B cell (primary cell): ENCODE measurements at regions not wholly inside any gene's neighbourhood (a gene's known extent, or its start where the extent isn't known, plus 50 kb on each side); places are given as distances from the start of the nearest gene placed in this dataset.

Experiments used
- ATAC-seq: fragments of 200-7000 bp; cut with Tn5 transposase; one replicate; pipeline ENCODE4 v1.10.0; 2021; ENCODE audit warnings: low read depth, mild to moderate bottlenecking, moderate number of reproducible peaks, moderate library complexity
- CTCF ChIA-PET: fragments of 350-600 bp; sonication (Branson Sonifier 250); formaldehyde crosslinking; loops from one replicate; lab custom pipeline; 2021; ENCODE audit warnings: antibody characterized with exemption, inconsistent platforms; lab: Charles Lee
- POLR2A ChIA-PET: fragments of 350-600 bp; sonication (Branson Sonifier 250); formaldehyde crosslinking; loops from one replicate; lab custom pipeline; 2021; ENCODE audit warnings: antibody characterized with exemption; lab: Charles Lee
- DNase-seq: peaks from one replicate; pipeline ENCODE4 v3.0.0; 2013
- H2AFZ ChIP-seq: 2 replicates; pipeline ENCODE4 v1.6.1; 2012; ENCODE audit warnings: mild to moderate bottlenecking, low read depth, low read length; ENCODE audit not compliant: insufficient read depth, poor library complexity, severe bottlenecking
- H3K27ac ChIP-seq, 2 donors: 1 replicate in 1 of 2; 2 replicates in 1 of 2; pipeline ENCODE4 v1.5.1; 2012 to 2013; ENCODE audit warnings: low read length in 2 of 2, mild to moderate bottlenecking in 2 of 2, moderate library complexity in 1 of 2
- H3K27me3 ChIP-seq, 4 experiments: fragments of 200-600 bp in 1 of 4; sonication (generic) in 1 of 4; replicated peaks in 1 of 4; 1 replicate in 2 of 4; 2 replicates in 2 of 4; pipeline versions ENCODE4 v1.6.1 to v1.7.0; 2013 to 2016; ENCODE audit warnings: low read length in 3 of 4, mild to moderate bottlenecking in 2 of 4, mixed read lengths in 1 of 4, moderate library complexity in 1 of 4; ENCODE audit not compliant: insufficient read depth in 4 of 4, control insufficient read depth in 3 of 4; ENCODE audit errors: control extremely low read depth in 1 of 4
- H3K36me3 ChIP-seq, 2 experiments: replicated peaks in 1 of 2; 1 replicate in 1 of 2; 2 replicates in 1 of 2; pipeline versions ENCODE4 v1.6.1 to v1.7.1; 2013; ENCODE audit warnings: low read length in 1 of 2; ENCODE audit not compliant: insufficient read depth in 2 of 2, control insufficient read depth in 1 of 2; ENCODE audit errors: control extremely low read depth in 1 of 2, extremely low read depth in 1 of 2
- H3K4me1 ChIP-seq, 2 donors: fragments of 200-600 bp in 1 of 2; sonication (generic) in 1 of 2; 1 replicate in 1 of 2; 2 replicates in 1 of 2; pipeline versions ENCODE4 v1.5.1 to v1.6.1; 2013 to 2017; ENCODE audit warnings: low read length in 2 of 2; ENCODE audit not compliant: control insufficient read depth in 2 of 2, insufficient read depth in 2 of 2
- H3K4me2 ChIP-seq: replicated peaks from 2 replicates; pipeline ENCODE3; 2012; ENCODE audit warnings: mild to moderate bottlenecking, low read depth, low read length; ENCODE audit not compliant: poor library complexity, severe bottlenecking
- H3K4me3 ChIP-seq, 5 experiments: fragments of 200-600 bp in 1 of 5; sonication (generic) in 1 of 5; 1 replicate in 3 of 5; 2 replicates in 2 of 5; pipeline versions ENCODE4 v1.5.1 to v1.7.0; 2011 to 2016; ENCODE audit warnings: low read length in 4 of 5, mild to moderate bottlenecking in 4 of 5, low read depth in 2 of 5, control low read depth in 1 of 5, moderate library complexity in 1 of 5; ENCODE audit not compliant: insufficient read depth in 1 of 5; ENCODE audit errors: control extremely low read depth in 1 of 5, extremely low read depth in 1 of 5
- H3K79me2 ChIP-seq: fragments of 200-600 bp; sonication (generic); one replicate; pipeline ENCODE4 v1.6.0; 2016; ENCODE audit warnings: low read length; ENCODE audit not compliant: control insufficient read depth, insufficient read depth
- H3K9ac ChIP-seq: fragments of 200-600 bp; sonication (generic); 2 replicates; pipeline ENCODE4 v1.6.1; 2017; ENCODE audit warnings: mild to moderate bottlenecking, low read length, moderate library complexity
- H3K9me3 ChIP-seq, 3 donors: one replicate each; pipeline versions ENCODE4 v1.6.1 to v1.7.1; 2013; ENCODE audit warnings: low read length in 2 of 3; ENCODE audit not compliant: control insufficient read depth in 2 of 3, insufficient read depth in 1 of 3; ENCODE audit errors: control extremely low read depth in 1 of 3
- H4K20me1 ChIP-seq: 2 replicates; pipeline ENCODE4 v1.6.0; 2012; ENCODE audit warnings: mild to moderate bottlenecking, low read length; ENCODE audit not compliant: insufficient read depth, control insufficient read depth, poor library complexity, severe bottlenecking
- H3K27ac Mint-ChIP-seq: one replicate; pipeline ENCODE4 v1.8.0; 2021; ENCODE audit warnings: mixed read lengths
- H3K27me3 Mint-ChIP-seq: one replicate; pipeline ENCODE4 v1.8.0; 2021; ENCODE audit warnings: mixed read lengths
- H3K4me1 Mint-ChIP-seq: one replicate; pipeline ENCODE4 v1.8.0; 2021; ENCODE audit warnings: mixed read lengths
- H3K4me3 Mint-ChIP-seq: one replicate; pipeline ENCODE4 v1.8.0; 2021; ENCODE audit warnings: mixed read lengths
- H3K9me3 Mint-ChIP-seq: one replicate; pipeline ENCODE4 v1.8.0; 2022; ENCODE audit warnings: mixed read lengths; ENCODE audit not compliant: insufficient read depth
- EZH2 ChIP-seq: IDR thresholded peaks from 2 replicates; pipeline ENCODE4 v1.6.1; 2012; ENCODE audit warnings: borderline replicate concordance, low read depth, mild to moderate bottlenecking, moderate library complexity, low read length; ENCODE audit not compliant: insufficient read depth, poor library complexity, severe bottlenecking
- WGBS: methylation state at CpG from one replicate; pipeline ENCODE4 v1.1.5; 2013; ENCODE audit warnings: missing lambda C conversion rate; ENCODE audit not compliant: insufficient coverage; 5-methylcytosine and 5-hydroxymethylcytosine counted together
- intact Hi-C: fragments of 100-400 bp; cut with micrococcal nuclease; formaldehyde crosslinking; loops from one replicate; pipeline ENCODE4 v1.10.0; 2022
- TF ChIP-seq, protein P1 (sequence below): fragments of 200-600 bp; IDR thresholded peaks from one replicate; pipeline ENCODE4 v1.8.0; 2022; ENCODE audit warnings: antibody characterized with exemption, mild to moderate bottlenecking

DNA sequence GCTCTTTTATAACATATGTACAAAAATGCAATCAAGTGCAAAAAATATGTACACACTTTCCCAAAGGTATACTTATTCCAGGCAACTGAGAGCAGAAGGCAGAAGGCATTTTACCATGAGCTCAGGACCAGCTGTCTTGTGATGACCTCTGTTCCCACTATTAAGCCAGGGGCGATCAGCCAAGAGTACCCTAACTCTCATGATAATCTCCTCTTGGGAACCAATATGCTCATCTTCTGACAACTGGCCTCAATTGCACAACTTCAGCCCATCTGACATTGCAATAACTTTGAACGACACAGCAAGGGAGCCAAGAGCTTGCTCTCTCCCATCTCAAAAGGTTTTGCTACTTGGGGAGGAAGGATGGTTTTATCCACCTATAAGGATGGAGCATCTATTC, 471.9 kb downstream of the HS3ST3B1 start:
- intact Hi-C loops: no loop called here
- no peak for TF ChIP-seq EZH2
- TF ChIP-seq, protein P1, sequence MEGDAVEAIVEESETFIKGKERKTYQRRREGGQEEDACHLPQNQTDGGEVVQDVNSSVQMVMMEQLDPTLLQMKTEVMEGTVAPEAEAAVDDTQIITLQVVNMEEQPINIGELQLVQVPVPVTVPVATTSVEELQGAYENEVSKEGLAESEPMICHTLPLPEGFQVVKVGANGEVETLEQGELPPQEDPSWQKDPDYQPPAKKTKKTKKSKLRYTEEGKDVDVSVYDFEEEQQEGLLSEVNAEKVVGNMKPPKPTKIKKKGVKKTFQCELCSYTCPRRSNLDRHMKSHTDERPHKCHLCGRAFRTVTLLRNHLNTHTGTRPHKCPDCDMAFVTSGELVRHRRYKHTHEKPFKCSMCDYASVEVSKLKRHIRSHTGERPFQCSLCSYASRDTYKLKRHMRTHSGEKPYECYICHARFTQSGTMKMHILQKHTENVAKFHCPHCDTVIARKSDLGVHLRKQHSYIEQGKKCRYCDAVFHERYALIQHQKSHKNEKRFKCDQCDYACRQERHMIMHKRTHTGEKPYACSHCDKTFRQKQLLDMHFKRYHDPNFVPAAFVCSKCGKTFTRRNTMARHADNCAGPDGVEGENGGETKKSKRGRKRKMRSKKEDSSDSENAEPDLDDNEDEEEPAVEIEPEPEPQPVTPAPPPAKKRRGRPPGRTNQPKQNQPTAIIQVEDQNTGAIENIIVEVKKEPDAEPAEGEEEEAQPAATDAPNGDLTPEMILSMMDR: no peak
- Histone ChIP-seq H3K9me3 (peaks cover 0 to 5% (median 4%) of the 10 kb centered on the region in 3 donors), H2AFZ (no peak overlapping the region), H3K4me2 (no peak overlapping the region), H3K36me3 (no peaks in the 10 kb centered on the region), H3K27me3 (no peaks in the 10 kb centered on the region), H4K20me1 (no peaks in the 10 kb centered on the region), H3K4me1 (no peaks in the 10 kb centered on the region), H3K4me3 (no peak overlapping the region), H3K79me2 (no peaks in the 10 kb centered on the region), H3K9ac (no peak overlapping the region), H3K27ac (no peak overlapping the region)
- peaks cover 20% of the 10 kb centered on the region for H3K27me3 Mint-ChIP-seq
- no peak overlapping the region for H3K27ac Mint-ChIP-seq
- H3K9me3 Mint-ChIP-seq: peaks cover 6% of the 10 kb centered on the region
- CTCF ChIA-PET: no interaction called here
- no peak overlapping the region for H3K4me3 Mint-ChIP-seq
- WGBS: 80% methylated on average over 1 of the region's 2 CpGs
- DNase-seq: no peak
- no peak for ATAC-seq
- POLR2A ChIA-PET: no interaction called here
- no peaks in the 10 kb centered on the region for H3K4me1 Mint-ChIP-seq

- no peaks in the 10 kb centered on the region for H3K4me1 ChIP-seq
- H3K4me1 Mint-ChIP-seq: no peaks in the 10 kb centered on the region
- ChIA-PET CTCF (no interaction called here), POLR2A (no interaction called here)
- no peaks in the 10 kb centered on the region for H3K36me3 ChIP-seq
- H3K4me3 ChIP-seq: no peak overlapping the region
- no peak overlapping the region for H3K27ac Mint-ChIP-seq
- H3K27me3 ChIP-seq: no peaks in the 10 kb centered on the region
- no peak overlapping the region for H3K4me3 Mint-ChIP-seq
- no peak overlapping the region for H3K9ac ChIP-seq
- no peak overlapping the region for H2AFZ ChIP-seq
- intact Hi-C loops: no loop called here
- H4K20me1 ChIP-seq: no peaks in the 10 kb centered on the region
- H3K79me2 ChIP-seq: no peaks in the 10 kb centered on the region
- DNase-seq: no peak
- H3K9me3 ChIP-seq: peaks cover 0 to 7% (median 5%) of the 10 kb centered on the region in 3 donors
- H3K27ac ChIP-seq: no peak overlapping the region
- TF ChIP-seq EZH2: no peak
- TF ChIP-seq, protein P1: no peak
- H3K4me2 ChIP-seq: no peak overlapping the region
- 96% methylated on average over 4 of the region's 6 CpGs for WGBS
- no peak for ATAC-seq
- H3K27me3 Mint-ChIP-seq: peaks cover 15% of the 10 kb centered on the region
- H3K9me3 Mint-ChIP-seq: peaks cover 6% of the 10 kb centered on the region
Observed at GRCh38 chr17:14771543-14771942, 470.7 kb downstream of the HS3ST3B1 start.
